NCI-H345 treated with DMSO at 0.1 percent for 48 hours (cell line): ENCODE measurements at regions not wholly inside any gene's neighbourhood (a gene's known extent, or its start where the extent isn't known, plus 50 kb on each side); places are given as distances from the start of the nearest gene placed in this dataset.
"Not testable (repeated sequence)": the region's sequence is repeated elsewhere in the genome, so short reads cannot be mapped to it uniquely, and the experiment has no call there.

Experiments
- DNase-seq: peaks from one replicate; lab custom pipeline; 2025; ENCODE audit not compliant: unreplicated experiment; lab: John Stamatoyannopoulos, UW

GRCh38 chr6:28831683-28832082 is 92.1 kb downstream of the TRIM27 start:
- DNase-seq: not testable (repeated sequence)

GRCh38 chr6:28836703-28837102 is 87.1 kb downstream of the TRIM27 start:
- not testable (repeated sequence) for DNase-seq

- peak; percentile 58 for DNase-seq
Observed at GRCh38 chr6:28838289-28838633, 85.5 kb downstream of the TRIM27 start.

- peak; percentile 49 for DNase-seq
Observed at GRCh38 chr6:28838634-28839442, 84.9 kb downstream of the TRIM27 start.

- DNase-seq: no peak
Observed at GRCh38 chr6:28839443-28840120, 84.2 kb downstream of the TRIM27 start.

GRCh38 chr6:28841290-28841689 is 82.5 kb downstream of the TRIM27 start:
- no peak for DNase-seq

- not testable (repeated sequence) for DNase-seq
Observed at GRCh38 chr6:28848756-28849155, 75.0 kb downstream of the TRIM27 start.
